Kidney glomerular epithelial cell (primary cell): ENCODE measurements at regions not wholly inside any gene's neighbourhood (a gene's known extent, or its start where the extent isn't known, plus 50 kb on each side); places are given as distances from the start of the nearest gene placed in this dataset.
"Not testable (repeated sequence)": the region's sequence is repeated elsewhere in the genome, so short reads cannot be mapped to it uniquely, and the experiment has no call there.

Experiments
- DNase-seq: peaks from one replicate; lab custom pipeline; 2025; lab: John Stamatoyannopoulos, UW

- DNase-seq: no peak
Measured at GRCh38 chr13:24931450-24932251, 164.3 kb upstream of the PABPC3 start.

GRCh38 chr13:24933106-24934023, 162.6 kb upstream of the PABPC3 start:
- DNase-seq: not testable (repeated sequence)

GRCh38 chr13:24934024-24934385, 161.9 kb upstream of the PABPC3 start:
- not testable (repeated sequence) for DNase-seq

DNA sequence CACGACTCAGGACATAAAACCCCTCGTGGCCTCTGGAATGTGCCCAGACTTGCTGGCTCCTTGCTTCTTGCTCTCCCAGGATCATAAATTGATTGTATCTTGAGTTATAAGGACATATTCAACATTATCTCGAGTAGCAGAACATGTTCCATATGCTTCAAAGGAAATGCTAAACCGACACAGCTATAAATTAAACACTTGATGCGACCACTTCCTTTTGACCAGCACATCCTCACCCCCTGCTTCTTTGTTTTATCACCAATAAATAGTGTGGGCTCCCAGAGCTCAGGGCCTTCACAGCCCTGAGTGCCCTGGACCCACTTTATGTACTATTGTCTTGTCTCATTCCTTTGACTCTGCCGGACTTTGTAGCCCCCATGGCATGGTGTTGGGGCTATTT, 157.0 kb upstream of the PABPC3 start:
- no peak for DNase-seq

GRCh38 chr13:24941023-24941713, 154.8 kb upstream of the PABPC3 start:
- not testable (repeated sequence) for DNase-seq

DNA sequence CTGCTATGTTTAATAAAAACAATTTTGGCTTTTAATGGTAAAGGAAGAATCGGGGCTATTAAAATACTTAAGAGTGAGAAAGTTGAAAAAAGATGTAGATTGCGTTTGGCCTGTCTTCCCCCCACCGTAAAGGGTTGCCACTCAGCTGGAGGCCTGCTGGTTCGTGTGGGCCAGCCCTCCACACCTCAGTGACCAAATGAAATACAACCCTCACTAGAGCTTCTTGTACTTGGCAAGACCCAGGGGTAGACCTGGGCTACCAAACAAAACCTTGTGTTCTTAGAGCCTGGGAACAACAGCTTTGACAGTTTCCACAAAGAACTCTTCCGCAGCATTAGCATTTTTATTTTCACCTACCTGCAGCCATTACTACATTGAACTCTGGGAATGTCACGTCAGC, 152.8 kb upstream of the PABPC3 start:
- no peak for DNase-seq

DNA sequence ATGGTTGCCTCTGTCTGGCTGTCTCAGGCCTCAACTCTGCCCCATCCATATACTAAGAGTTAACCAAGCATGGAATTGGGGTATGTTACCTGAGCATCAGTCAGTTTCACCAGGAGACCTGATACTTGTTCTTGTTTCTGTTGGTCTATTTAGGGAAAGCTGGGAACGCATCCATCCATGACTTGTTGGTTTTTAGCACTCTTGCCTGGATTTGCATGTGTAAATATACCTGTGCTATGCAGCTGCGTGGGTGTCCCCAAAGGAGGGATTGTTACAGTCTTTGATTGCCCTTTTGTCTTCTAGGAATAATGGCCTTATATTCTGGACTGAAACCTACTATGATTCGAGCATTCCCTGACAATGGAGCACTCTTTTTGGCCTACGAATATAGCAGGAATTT, 151.9 kb upstream of the PABPC3 start:
- not testable (repeated sequence) for DNase-seq

DNA sequence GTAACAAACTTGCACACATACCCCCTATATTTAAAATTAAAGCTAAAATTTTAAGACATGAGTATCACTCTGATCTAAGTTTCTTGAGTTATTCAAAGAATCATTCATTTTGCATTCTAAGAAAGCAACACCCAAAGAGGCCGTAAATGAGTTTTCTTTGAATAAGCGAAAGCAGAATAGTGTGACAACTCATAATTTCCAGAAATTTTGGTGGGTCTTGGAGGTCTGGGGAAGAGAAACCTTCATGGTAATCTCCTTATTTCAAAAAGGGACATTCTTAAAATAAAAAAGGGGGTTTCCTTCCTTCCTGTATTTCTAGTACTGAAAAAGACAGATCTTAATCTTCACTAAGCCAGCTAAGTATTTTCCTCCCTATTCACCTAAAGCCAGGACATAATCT, 147.0 kb upstream of the PABPC3 start:
- DNase-seq: not testable (repeated sequence)

GRCh38 chr13:24950611-24951010, 145.3 kb upstream of the PABPC3 start:
- not testable (repeated sequence) for DNase-seq

- DNase-seq: not testable (repeated sequence)
Measured at GRCh38 chr13:24967970-24968369, 128.0 kb upstream of the PABPC3 start.

GRCh38 chr13:24968416-24968815, 127.5 kb upstream of the PABPC3 start:
- DNase-seq: not testable (repeated sequence)

GRCh38 chr13:24973102-24973501, 122.8 kb upstream of the PABPC3 start:
- not testable (repeated sequence) for DNase-seq

- DNase-seq: not testable (repeated sequence)
Measured at GRCh38 chr13:24981181-24981803, 114.6 kb upstream of the PABPC3 start.

DNA sequence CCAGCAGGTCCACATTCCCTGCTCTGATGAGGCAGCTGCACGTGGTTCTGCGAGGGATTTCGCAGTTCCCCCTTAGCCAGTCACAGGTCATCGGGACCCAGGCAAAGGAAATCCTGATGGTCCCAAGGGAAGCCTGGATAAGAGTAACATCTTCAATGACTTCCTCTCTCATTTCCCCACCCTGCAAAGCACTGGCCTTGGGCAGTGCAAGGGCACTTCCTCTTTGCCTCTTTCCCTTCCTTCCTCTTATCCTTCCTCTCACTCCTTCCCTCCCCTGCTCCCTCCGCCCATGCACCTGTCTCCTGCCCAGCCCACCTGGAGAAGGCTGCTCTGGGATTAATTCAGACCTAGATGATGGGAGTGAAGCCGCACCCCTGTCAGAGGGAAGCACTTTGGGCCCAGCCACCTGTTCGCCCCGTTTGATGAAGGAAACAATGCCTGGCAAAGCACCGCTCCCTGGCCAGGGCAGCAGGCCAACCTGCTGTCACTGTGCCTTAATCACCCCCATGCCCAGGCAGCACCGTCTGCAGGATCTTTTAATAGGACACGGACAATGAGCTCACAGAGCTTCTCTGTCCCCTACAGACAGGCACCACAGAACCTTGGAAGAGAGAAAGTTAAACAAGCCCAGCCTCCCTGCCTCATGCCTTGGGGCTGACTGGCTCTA, 113.5 kb upstream of the PABPC3 start:
- no peak for DNase-seq

GRCh38 chr13:24983094-24983493, 112.8 kb upstream of the PABPC3 start:
- no peak for DNase-seq

GRCh38 chr13:24984134-24984533, 111.8 kb upstream of the PABPC3 start:
- no peak for DNase-seq

GRCh38 chr13:24985107-24985506, 110.8 kb upstream of the PABPC3 start:
- no peak for DNase-seq

GRCh38 chr13:24985896-24986295, 110.0 kb upstream of the PABPC3 start:
- DNase-seq: no peak

- no peak for DNase-seq
Measured at GRCh38 chr13:24986826-24987225, 109.1 kb upstream of the PABPC3 start.

GRCh38 chr13:24989959-24990358, 106.0 kb upstream of the PABPC3 start:
- DNase-seq: not testable (repeated sequence)

- DNase-seq: not testable (repeated sequence)
Measured at GRCh38 chr13:24992946-24993345, 103.0 kb upstream of the PABPC3 start.
